ENCODE measurements at regions not wholly inside any gene's neighbourhood (a gene's known extent, or its start where the extent isn't known, plus 50 kb on each side); places are given as distances from the start of the nearest gene placed in this dataset.

- TF ChIP-seq CTCF (IDR thresholded peaks at IDR 0.05 in 4 of 5, conservative IDR thresholded peaks at IDR 0.05 in 1 of 5), result no peak
- no peak for TF ChIP-seq POLR2A (IDR thresholded peaks at IDR 0.05)
Observed at GRCh38 chr6:137755284-137755683, 111.8 kb upstream of the TNFAIP3 start.
